ENCODE measurements at regions not wholly inside any gene's neighbourhood (a gene's known extent, or its start where the extent isn't known, plus 50 kb on each side); places are given as distances from the start of the nearest gene placed in this dataset.

DNA sequence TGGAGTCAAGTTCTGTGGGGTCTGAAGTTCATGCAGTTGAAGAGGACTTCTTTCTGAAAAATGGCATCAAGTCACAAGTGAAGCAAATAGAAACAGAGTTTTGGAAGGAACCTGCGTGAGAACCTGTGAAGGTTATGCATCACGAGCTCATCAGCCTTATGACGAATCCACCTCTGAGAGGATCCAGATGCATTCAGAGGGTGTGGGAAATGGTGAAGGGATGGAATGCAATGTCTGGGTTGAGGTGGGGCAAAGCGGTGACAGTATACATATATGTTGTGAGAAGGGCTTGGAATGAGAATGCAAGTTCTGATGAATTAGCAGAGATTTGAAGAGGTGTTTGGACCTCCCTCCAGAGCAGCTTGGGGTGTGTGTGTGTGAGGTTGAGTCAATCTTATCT lies 382.1 kb upstream of the TBL1XR1 start:
- intact Hi-C loops (cut with DNase I, micrococcal nuclease), result no loop called here
- no peaks in the 10 kb centered on the region for H3K4me1 Mint-ChIP-seq (ENCODE audit: low read depth)
- H3K36me3 ChIP-seq (ENCODE audit: insufficient read depth, low read length), result no peaks in the 10 kb centered on the region
- no peak overlapping the region for H3K4me3 Mint-ChIP-seq
- no peaks in the 10 kb centered on the region for H3K4me1 ChIP-seq (ENCODE audit: insufficient read depth, low read length)
- ATAC-seq (ENCODE audit: poor library complexity) (no peak), DNase-seq (no peak)
- H3K27ac ChIP-seq (ENCODE audit: low read depth in 1 of 2, low read length in 2 of 2), result no peak overlapping the region
- TF ChIP-seq, protein P1, sequence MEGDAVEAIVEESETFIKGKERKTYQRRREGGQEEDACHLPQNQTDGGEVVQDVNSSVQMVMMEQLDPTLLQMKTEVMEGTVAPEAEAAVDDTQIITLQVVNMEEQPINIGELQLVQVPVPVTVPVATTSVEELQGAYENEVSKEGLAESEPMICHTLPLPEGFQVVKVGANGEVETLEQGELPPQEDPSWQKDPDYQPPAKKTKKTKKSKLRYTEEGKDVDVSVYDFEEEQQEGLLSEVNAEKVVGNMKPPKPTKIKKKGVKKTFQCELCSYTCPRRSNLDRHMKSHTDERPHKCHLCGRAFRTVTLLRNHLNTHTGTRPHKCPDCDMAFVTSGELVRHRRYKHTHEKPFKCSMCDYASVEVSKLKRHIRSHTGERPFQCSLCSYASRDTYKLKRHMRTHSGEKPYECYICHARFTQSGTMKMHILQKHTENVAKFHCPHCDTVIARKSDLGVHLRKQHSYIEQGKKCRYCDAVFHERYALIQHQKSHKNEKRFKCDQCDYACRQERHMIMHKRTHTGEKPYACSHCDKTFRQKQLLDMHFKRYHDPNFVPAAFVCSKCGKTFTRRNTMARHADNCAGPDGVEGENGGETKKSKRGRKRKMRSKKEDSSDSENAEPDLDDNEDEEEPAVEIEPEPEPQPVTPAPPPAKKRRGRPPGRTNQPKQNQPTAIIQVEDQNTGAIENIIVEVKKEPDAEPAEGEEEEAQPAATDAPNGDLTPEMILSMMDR (IDR thresholded peaks at IDR 0.05), result no peak
- H3K27me3 ChIP-seq (ENCODE audit: control insufficient read depth in 1 of 2, insufficient read depth in 2 of 2, low read length in 2 of 2), result no peaks in the 10 kb centered on the region
- no peak overlapping the region for H3K27ac Mint-ChIP-seq
- no peaks in the 10 kb centered on the region for H3K36me3 Mint-ChIP-seq (ENCODE audit: low read depth)
- H3K9me3 Mint-ChIP-seq, result no peaks in the 10 kb centered on the region
- no peaks in the 10 kb centered on the region for H3K9me3 ChIP-seq (ENCODE audit: control insufficient read depth in 1 of 2, insufficient read depth in 1 of 2, low read length in 2 of 2)
- ChIA-PET CTCF (interaction anchor here (0.9 kb wide), 1 partner anchor 10 kb away, joined by 3 read pairs; no protein-coding TSS in a partner anchor), POLR2A (interaction anchor here (0.6 kb wide), 1 partner anchor 441 kb away, joined by 3 read pairs; no protein-coding TSS in a partner anchor)
- no peak overlapping the region for H3K4me3 ChIP-seq (ENCODE audit: low read length)
- no peaks in the 10 kb centered on the region for H3K27me3 Mint-ChIP-seq

DNA sequence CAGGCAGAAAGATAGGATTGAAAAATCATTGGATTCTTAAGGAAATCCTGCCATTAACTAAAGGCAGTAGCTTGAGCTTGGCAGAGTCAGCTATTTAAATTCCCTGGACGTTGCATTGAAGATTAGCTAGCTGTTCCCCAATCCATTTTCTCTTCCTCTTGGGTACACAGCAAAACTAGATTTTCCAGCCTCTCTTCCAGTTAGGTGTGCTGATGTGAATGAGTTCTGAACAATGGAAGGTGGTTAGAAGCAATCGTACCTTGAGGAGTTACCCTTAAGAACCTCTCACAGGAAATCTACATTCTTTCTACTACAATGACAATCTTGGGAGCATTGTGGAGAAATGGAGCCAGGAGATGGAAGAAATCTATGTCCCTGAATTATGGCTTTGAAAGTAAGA lies 383.2 kb upstream of the TBL1XR1 start:
- Histone ChIP-seq H3K4me3 (ENCODE audit: low read length) (no peak overlapping the region), H3K4me1 (ENCODE audit: insufficient read depth, low read length) (no peaks in the 10 kb centered on the region), H3K27ac (ENCODE audit: low read depth in 1 of 2, low read length in 2 of 2) (no peak overlapping the region), H3K27me3 (ENCODE audit: control insufficient read depth in 1 of 2, insufficient read depth in 2 of 2, low read length in 2 of 2) (no peaks in the 10 kb centered on the region), H3K9me3 (ENCODE audit: control insufficient read depth in 1 of 2, insufficient read depth in 1 of 2, low read length in 2 of 2) (no peaks in the 10 kb centered on the region), H3K36me3 (ENCODE audit: insufficient read depth, low read length) (no peaks in the 10 kb centered on the region)
- intact Hi-C loops (cut with DNase I, micrococcal nuclease), result no loop called here
- Mint-ChIP-seq H3K9me3 (peaks cover 2% of the 10 kb centered on the region), H3K4me1 (ENCODE audit: low read depth) (no peaks in the 10 kb centered on the region), H3K27ac (no peak overlapping the region), H3K36me3 (ENCODE audit: low read depth) (no peaks in the 10 kb centered on the region), H3K27me3 (no peaks in the 10 kb centered on the region), H3K4me3 (no peak overlapping the region)
- TF ChIP-seq, protein P1 (IDR thresholded peaks at IDR 0.05), result no peak
- ATAC-seq (ENCODE audit: poor library complexity) (no peak), DNase-seq (no peak)
- ChIA-PET CTCF (no interaction called here), POLR2A (no interaction called here)

DNA sequence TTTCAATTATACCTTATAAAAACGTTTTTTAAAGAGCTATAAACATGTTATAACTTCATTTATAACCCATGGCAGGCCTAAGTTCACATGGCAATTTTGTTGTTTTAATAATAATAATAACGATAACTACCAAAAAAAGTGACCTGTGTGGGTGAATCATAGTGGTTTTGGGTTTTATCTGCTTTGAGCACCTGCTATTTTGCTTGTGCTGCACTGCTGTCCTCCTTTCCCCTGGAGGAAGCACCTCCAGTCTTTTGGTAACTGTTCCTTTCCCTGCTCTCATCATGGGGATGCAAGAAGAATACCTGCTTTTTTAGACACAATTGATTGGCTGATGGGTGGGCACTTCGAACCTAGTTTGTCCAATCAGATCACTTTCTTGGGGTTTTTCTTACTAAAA lies 388.0 kb upstream of the TBL1XR1 start:
- DNase-seq, result no peak
- Histone ChIP-seq H3K4me1 (ENCODE audit: insufficient read depth, low read length) (no peaks in the 10 kb centered on the region), H3K36me3 (ENCODE audit: insufficient read depth, low read length) (no peaks in the 10 kb centered on the region), H3K27me3 (ENCODE audit: control insufficient read depth in 1 of 2, insufficient read depth in 2 of 2, low read length in 2 of 2) (no peaks in the 10 kb centered on the region), H3K9me3 (ENCODE audit: control insufficient read depth in 1 of 2, insufficient read depth in 1 of 2, low read length in 2 of 2) (peaks cover 0 to 4% of the 10 kb centered on the region in 2 experiments), H3K27ac (ENCODE audit: low read depth in 1 of 2, low read length in 2 of 2) (no peak overlapping the region), H3K4me3 (ENCODE audit: low read length) (no peak overlapping the region)
- no peak for ATAC-seq (ENCODE audit: poor library complexity)
- Mint-ChIP-seq H3K9me3 (peaks cover 2% of the 10 kb centered on the region), H3K4me1 (ENCODE audit: low read depth) (no peaks in the 10 kb centered on the region), H3K4me3 (no peak overlapping the region), H3K27me3 (no peaks in the 10 kb centered on the region), H3K27ac (no peak overlapping the region), H3K36me3 (ENCODE audit: low read depth) (no peaks in the 10 kb centered on the region)
- CTCF ChIA-PET, result interaction anchor here (0.7 kb wide), 1 partner anchor 10 kb away, joined by 3 read pairs; no protein-coding TSS in a partner anchor
- TF ChIP-seq, protein P1 (IDR thresholded peaks at IDR 0.05), result no peak
- POLR2A ChIA-PET, result interaction anchor here (1.0 to 4.3 kb wide), 2 partner anchors 12 to 388 kb away, joined by 3 to 14 read pairs; partner anchors contain the start of gene TBL1XR1
- intact Hi-C loops (cut with DNase I, micrococcal nuclease), result no loop called here
